ENCODE measurements at regions not wholly inside any gene's neighbourhood (a gene's known extent, or its start where the extent isn't known, plus 50 kb on each side); places are given as distances from the start of the nearest gene placed in this dataset.

DNA sequence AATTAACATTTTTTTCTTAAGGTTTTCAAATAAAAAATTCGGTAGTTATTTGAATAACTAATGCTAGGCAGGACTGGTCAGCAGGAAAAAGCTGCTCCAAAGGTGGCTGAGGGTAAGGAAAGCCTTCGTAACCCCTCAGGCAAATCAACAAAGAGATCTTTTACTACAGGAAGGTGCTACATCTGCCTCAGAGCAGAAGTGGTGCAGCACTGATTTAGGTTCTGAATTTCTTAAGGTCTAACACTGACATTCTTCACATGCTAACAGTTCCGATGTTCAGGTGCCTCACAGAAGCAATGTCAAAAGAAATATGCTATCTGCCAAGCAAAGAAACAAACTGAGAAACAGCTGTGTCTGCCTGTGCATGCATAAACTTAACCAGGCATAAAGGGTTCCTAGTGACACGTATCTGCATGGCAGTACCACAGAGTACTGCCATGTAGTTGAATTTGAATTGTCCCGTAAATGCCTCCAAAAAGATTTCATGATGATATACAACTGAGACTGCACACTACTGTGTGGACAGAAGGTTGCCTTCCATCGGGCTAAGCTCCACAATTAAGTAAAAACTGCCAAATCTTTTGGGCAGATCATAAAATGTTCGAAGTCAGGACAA, 275.0 kb upstream of the NSMCE3 start:
- Histone ChIP-seq H3K27ac (no peak overlapping the region), H3K4me3 (no peak overlapping the region)
- TF ChIP-seq CTCF (IDR thresholded peaks at IDR 0.05): no peak
- no peak for DNase-seq (ENCODE audit: low spot score)

DNA sequence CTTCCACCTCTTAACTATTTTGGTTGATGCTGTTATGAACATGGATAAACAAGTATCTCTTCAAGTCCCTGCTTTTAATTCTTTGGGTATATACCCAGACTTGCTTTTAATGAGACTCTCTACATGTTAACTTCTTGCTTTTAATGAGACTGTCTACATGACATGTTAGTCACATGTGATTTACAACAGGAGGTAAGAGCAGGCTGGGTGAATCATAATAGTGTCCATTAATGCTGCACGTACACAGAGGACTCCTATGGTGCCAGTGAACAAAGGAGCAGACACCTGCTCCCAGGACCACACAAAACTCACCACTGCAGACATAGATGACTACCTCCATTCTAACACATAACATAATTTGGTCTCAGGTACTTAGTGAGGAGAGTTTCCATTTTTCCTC, 273.4 kb upstream of the NSMCE3 start:
- Histone ChIP-seq H3K4me3 (no peak overlapping the region), H3K27ac (no peak overlapping the region)
- DNase-seq (ENCODE audit: low spot score): no peak
- TF ChIP-seq CTCF (IDR thresholded peaks at IDR 0.05): no peak

DNA sequence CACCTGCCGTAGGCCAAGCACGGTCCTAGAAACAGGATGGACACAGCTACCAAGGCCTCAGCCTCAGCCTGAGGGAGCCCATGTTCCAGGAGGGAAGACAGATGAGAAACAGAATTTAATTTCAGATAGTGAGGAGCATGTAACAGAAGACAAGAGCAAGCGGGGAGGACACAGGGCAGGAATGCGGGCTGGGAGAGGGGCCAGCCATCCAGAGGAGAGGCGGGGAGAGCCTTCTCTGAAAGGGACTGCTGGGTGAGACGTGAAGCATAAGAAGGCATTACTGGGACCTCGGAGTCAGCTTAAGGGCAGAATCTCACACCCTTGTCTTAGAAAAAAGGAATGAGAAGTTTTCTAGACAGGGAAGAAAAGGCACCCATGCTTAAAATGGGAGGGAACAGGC, 271.7 kb upstream of the NSMCE3 start:
- DNase-seq (ENCODE audit: low spot score): no peak
- H3K4me3 ChIP-seq: no peak overlapping the region
- H3K27ac ChIP-seq: no peak overlapping the region
- no peak for TF ChIP-seq CTCF (IDR thresholded peaks at IDR 0.05)

- no peak for DNase-seq (ENCODE audit: low spot score)
- TF ChIP-seq CTCF (IDR thresholded peaks at IDR 0.05): no peak
- H3K27ac ChIP-seq: no peak overlapping the region
- no peak overlapping the region for H3K4me3 ChIP-seq
These were observed 270.9 kb upstream of the NSMCE3 start for GRCh38 chr15:29540479-29540878.

DNA sequence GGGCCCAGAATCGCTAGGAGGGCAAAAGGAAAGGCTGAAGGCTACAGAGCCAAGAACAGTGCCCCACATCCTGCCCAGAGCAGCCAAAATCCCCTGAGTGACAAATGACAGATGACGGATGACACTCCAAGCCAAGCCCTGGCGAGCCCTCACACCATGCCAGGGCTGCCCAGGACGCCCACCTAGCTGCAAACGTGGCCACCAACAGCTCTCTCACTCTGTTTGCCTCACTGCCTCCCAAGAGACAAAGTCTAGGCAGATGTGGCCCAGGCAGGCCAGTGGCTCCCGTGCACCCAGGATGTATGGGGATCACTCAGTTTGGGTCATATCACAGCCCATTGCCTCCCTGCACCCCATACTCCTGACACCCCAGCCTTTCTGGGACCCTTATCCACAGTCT, 270.1 kb upstream of the NSMCE3 start:
- no peak overlapping the region for H3K27ac ChIP-seq
- no peak for TF ChIP-seq CTCF (IDR thresholded peaks at IDR 0.05)
- DNase-seq (ENCODE audit: low spot score): no peak
- no peak overlapping the region for H3K4me3 ChIP-seq

- DNase-seq (ENCODE audit: low spot score): no peak
- H3K4me3 ChIP-seq: no peak overlapping the region
- no peak overlapping the region for H3K27ac ChIP-seq
- TF ChIP-seq CTCF (IDR thresholded peaks at IDR 0.05): no peak
These were observed 268.4 kb upstream of the NSMCE3 start for GRCh38 chr15:29538044-29538443.

GRCh38 chr15:29535952-29536351, 266.3 kb upstream of the NSMCE3 start:
- DNase-seq (ENCODE audit: low spot score): no peak
- H3K4me3 ChIP-seq: no peak overlapping the region
- no peak for TF ChIP-seq CTCF (IDR thresholded peaks at IDR 0.05)
- H3K27ac ChIP-seq: no peak overlapping the region
